ENCODE measurements at regions not wholly inside any gene's neighbourhood (a gene's known extent, or its start where the extent isn't known, plus 50 kb on each side); places are given as distances from the start of the nearest gene placed in this dataset.

GRCh38 chr12:28601570-28602058 is 411.4 kb downstream of the CCDC91 start:
- DNase-seq = no peak

GRCh38 chr12:28602786-28603185 is 412.5 kb downstream of the CCDC91 start:
- DNase-seq = no peak

- DNase-seq = no peak
Observed at GRCh38 chr12:28603239-28603638, 413.0 kb downstream of the CCDC91 start.

GRCh38 chr12:28603801-28604200 is 413.5 kb downstream of the CCDC91 start:
- no peak for DNase-seq

- DNase-seq = no peak
Observed at GRCh38 chr12:28604240-28604639, 414.0 kb downstream of the CCDC91 start.

- no peak for DNase-seq
Observed at GRCh38 chr12:28606967-28607557, 416.8 kb downstream of the CCDC91 start.

- no peak for DNase-seq
Observed at GRCh38 chr12:28610401-28611114, 420.3 kb downstream of the CCDC91 start.

- no peak for DNase-seq
Observed at GRCh38 chr12:28611115-28611435, 420.8 kb downstream of the CCDC91 start.

- no peak for DNase-seq
Observed at GRCh38 chr12:28611449-28611848, 421.2 kb downstream of the CCDC91 start.

- no peak for DNase-seq
Observed at GRCh38 chr12:28618171-28618570, 427.9 kb downstream of the CCDC91 start.

GRCh38 chr12:28618772-28619171 is 428.5 kb downstream of the CCDC91 start:
- DNase-seq = no peak

- no peak for DNase-seq
Observed at GRCh38 chr12:28620281-28620680, 430.0 kb downstream of the CCDC91 start.

GRCh38 chr12:28622406-28622805 is 432.1 kb downstream of the CCDC91 start:
- no peak for DNase-seq

- DNase-seq = no peak
Observed at GRCh38 chr12:28626504-28626903, 436.2 kb downstream of the CCDC91 start.

GRCh38 chr12:28629691-28630090 is 439.4 kb downstream of the CCDC91 start:
- DNase-seq = no peak

GRCh38 chr12:28631831-28632230 is 441.6 kb downstream of the CCDC91 start:
- no peak for DNase-seq

GRCh38 chr12:28640519-28640918 is 450.3 kb downstream of the CCDC91 start:
- DNase-seq = no peak

GRCh38 chr12:28645436-28645835 is 455.2 kb downstream of the CCDC91 start:
- no peak for DNase-seq

- DNase-seq = no peak
Observed at GRCh38 chr12:28645891-28646290, 455.6 kb downstream of the CCDC91 start.

- DNase-seq = no peak
Observed at GRCh38 chr12:28650906-28651305, 460.6 kb downstream of the CCDC91 start.

GRCh38 chr12:28652239-28652638 is 462.0 kb downstream of the CCDC91 start:
- no peak for DNase-seq

GRCh38 chr12:28681980-28682379 is 467.1 kb upstream of the FAR2 start:
- DNase-seq = no peak

GRCh38 chr12:28683366-28683765 is 465.7 kb upstream of the FAR2 start:
- no peak for DNase-seq

- DNase-seq = no peak
Observed at GRCh38 chr12:28689398-28690175, 459.5 kb upstream of the FAR2 start.

All from CD4-positive, alpha-beta T cell treated with Interferon alpha-2 for 1 hour (primary cell).